ENCODE measurements at regions not wholly inside any gene's neighbourhood (a gene's known extent, or its start where the extent isn't known, plus 50 kb on each side); places are given as distances from the start of the nearest gene placed in this dataset.

- no peak for ATAC-seq
Measured at GRCh38 chr10:89153971-89154370, 53.1 kb downstream of the CH25H start.

- no peak for ATAC-seq
Measured at GRCh38 chr10:89153116-89153515, 54.0 kb downstream of the CH25H start.

- no peak for ATAC-seq
Measured at GRCh38 chr10:89151857-89152256, 55.3 kb downstream of the CH25H start.

- no peak for ATAC-seq
Measured at GRCh38 chr10:89148061-89148460, 59.1 kb downstream of the CH25H start.

GRCh38 chr10:89147256-89147655, 59.9 kb downstream of the CH25H start:
- no peak for ATAC-seq

GRCh38 chr10:89144836-89145235, 62.3 kb downstream of the CH25H start:
- ATAC-seq, result no peak

GRCh38 chr10:89142590-89142989, 64.5 kb downstream of the CH25H start:
- ATAC-seq, result no peak

GRCh38 chr10:89138755-89139490, 68.2 kb downstream of the CH25H start:
- ATAC-seq, result no peak

- ATAC-seq, result no peak
Measured at GRCh38 chr10:89134963-89135362, 72.2 kb downstream of the CH25H start.

GRCh38 chr10:89129911-89130310, 77.2 kb downstream of the CH25H start:
- ATAC-seq, result no peak

- ATAC-seq, result peak; percentile 73 to 76
Measured at GRCh38 chr10:89122433-89123051, 84.6 kb downstream of the CH25H start.

- ATAC-seq, result no peak
Measured at GRCh38 chr10:89121764-89122020, 85.4 kb downstream of the CH25H start.

GRCh38 chr10:89120931-89121763, 86.0 kb downstream of the CH25H start:
- peak in 1 of 2 donors; percentile 51 for ATAC-seq

GRCh38 chr10:89119651-89120050, 87.5 kb downstream of the CH25H start:
- ATAC-seq, result no peak

- no peak for ATAC-seq
Measured at GRCh38 chr10:89118091-89118490, 89.0 kb downstream of the CH25H start.

- ATAC-seq, result peak in 1 of 2 donors; percentile 9
Measured at GRCh38 chr10:89115876-89116627, 91.1 kb downstream of the CH25H start.

GRCh38 chr10:89114846-89115625, 92.1 kb downstream of the CH25H start:
- ATAC-seq, result no peak

GRCh38 chr10:89102735-89103134, 104.4 kb downstream of the CH25H start:
- ATAC-seq, result no peak

GRCh38 chr10:89101943-89102342, 105.2 kb downstream of the CH25H start:
- no peak for ATAC-seq

- no peak for ATAC-seq
Measured at GRCh38 chr10:89100680-89101079, 106.4 kb downstream of the CH25H start.

- no peak for ATAC-seq
Measured at GRCh38 chr10:89097226-89097625, 106.6 kb downstream of the FAS start.

GRCh38 chr10:89095701-89096391, 105.2 kb downstream of the FAS start:
- no peak for ATAC-seq
